AG04449 (cell line): ENCODE measurements at regions not wholly inside any gene's neighbourhood (a gene's known extent, or its start where the extent isn't known, plus 50 kb on each side); places are given as distances from the start of the nearest gene placed in this dataset.

Source experiments
- CTCF ChIA-PET: fragments of 350-600 bp; formaldehyde crosslinking; extraction: SDS; loops from one replicate; lab custom pipeline; 2021; ENCODE audit warnings: antibody characterized with exemption; lab: Yijun Ruan, JAX
- POLR2A ChIA-PET: fragments of 400-600, 350-600 bp; formaldehyde crosslinking; extraction: SDS; loops from one replicate; lab custom pipeline; 2020; ENCODE audit warnings: antibody characterized with exemption, inconsistent platforms; lab: Yijun Ruan, JAX
- DNase-seq: peaks from one replicate; pipeline ENCODE4 v3.0.0-alpha.2; 2010; ENCODE audit warnings: low read depth, low spot score
- H3K4me3 ChIP-seq: 2 replicates; pipeline ENCODE4 v1.5.1; 2011; ENCODE audit warnings: low read depth, mild to moderate bottlenecking, control low read depth, low read length
- CTCF ChIP-seq: IDR thresholded peaks from one replicate; pipeline ENCODE4 v1.5.1; 2011; ENCODE audit warnings: mild to moderate bottlenecking, moderate library complexity, low read length, control low read depth, inconsistent platforms; ENCODE audit not compliant: insufficient read depth; ENCODE audit errors: missing control alignments

GRCh38 chr2:216808805-216809425, 50.9 kb downstream of the TNP1 start:
- no peak overlapping the region for H3K4me3 ChIP-seq
- CTCF ChIA-PET, result interaction anchor here (1.3 kb wide), 1 partner anchor 8 kb away, joined by 3 read pairs; no protein-coding TSS in a partner anchor
- POLR2A ChIA-PET, result no interaction called here
- no peak for DNase-seq
- TF ChIP-seq CTCF, result no peak

GRCh38 chr2:216807857-216808272, 52.0 kb downstream of the TNP1 start:
- no peak for DNase-seq
- CTCF ChIA-PET, result interaction anchor here (1.3 to 1.4 kb wide), 2 partner anchors 9 kb away, joined by 3 to 4 read pairs; no protein-coding TSS in a partner anchor
- TF ChIP-seq CTCF, result no peak

GRCh38 chr2:216804357-216805350, 55.2 kb downstream of the TNP1 start:
- POLR2A ChIA-PET, result interaction anchor here (0.7 kb wide), 1 partner anchor 63 kb away, joined by 3 read pairs; no protein-coding TSS in a partner anchor
- no peak for DNase-seq
- no peak overlapping the region for H3K4me3 ChIP-seq
- CTCF ChIA-PET, result interaction anchor here (0.7 kb wide), 1 partner anchor 908 kb away, joined by 3 read pairs; no protein-coding TSS in a partner anchor
- TF ChIP-seq CTCF, result no peak

More at GRCh38 chr2:216807857-216808272, 52.0 kb downstream of the TNP1 start:
- POLR2A ChIA-PET, result no interaction called here
- no peak overlapping the region for H3K4me3 ChIP-seq

GRCh38 chr2:216803791-216804190, 56.1 kb downstream of the TNP1 start:
- CTCF ChIA-PET, result interaction anchor here (1.0 kb wide), 1 partner anchor 10 kb away, joined by 4 read pairs; no protein-coding TSS in a partner anchor
- H3K4me3 ChIP-seq, result no peak overlapping the region
- TF ChIP-seq CTCF, result no peak
- no peak for DNase-seq
- POLR2A ChIA-PET, result no interaction called here

- no peak overlapping the region for H3K4me3 ChIP-seq
- TF ChIP-seq CTCF, result no peak
- no peak for DNase-seq
- POLR2A ChIA-PET, result interaction anchor here (1.2 kb wide), 1 partner anchor 12 kb away, joined by 3 read pairs; no protein-coding TSS in a partner anchor
- CTCF ChIA-PET, result interaction anchor here (1.0 kb wide), 2 partner anchors 9 to 363 kb away, joined by 4 read pairs; no protein-coding TSS in a partner anchor
These were observed 57.2 kb downstream of the TNP1 start for GRCh38 chr2:216802516-216803215.
